22Rv1 (cell line): ENCODE measurements at regions not wholly inside any gene's neighbourhood (a gene's known extent, or its start where the extent isn't known, plus 50 kb on each side); places are given as distances from the start of the nearest gene placed in this dataset.

Experiments
- CTCF ChIP-seq: fragments of 450-650 bp; IDR thresholded peaks from 2 replicates; pipeline ENCODE4 v1.5.1; 2017; ENCODE audit warnings: mild to moderate bottlenecking
- ZFX ChIP-seq: fragments of 450-650 bp; IDR thresholded peaks from 2 replicates; pipeline ENCODE4 v1.6.1; 2017; ENCODE audit warnings: antibody characterized with exemption, borderline replicate concordance

- TF ChIP-seq CTCF = no peak
- TF ChIP-seq ZFX = no peak
These were observed 266.5 kb upstream of the SEMA3A start for GRCh38 chr7:84461093-84461492.
